NCI-H2171 treated with DMSO at 0.1 percent for 48 hours (cell line): ENCODE measurements at regions not wholly inside any gene's neighbourhood (a gene's known extent, or its start where the extent isn't known, plus 50 kb on each side); places are given as distances from the start of the nearest gene placed in this dataset.
"Not testable (repeated sequence)": the region's sequence is repeated elsewhere in the genome, so short reads cannot be mapped to it uniquely, and the experiment has no call there.

Experiments used
- DNase-seq: peaks from one replicate; lab custom pipeline; 2025; lab: John Stamatoyannopoulos, UW

DNA sequence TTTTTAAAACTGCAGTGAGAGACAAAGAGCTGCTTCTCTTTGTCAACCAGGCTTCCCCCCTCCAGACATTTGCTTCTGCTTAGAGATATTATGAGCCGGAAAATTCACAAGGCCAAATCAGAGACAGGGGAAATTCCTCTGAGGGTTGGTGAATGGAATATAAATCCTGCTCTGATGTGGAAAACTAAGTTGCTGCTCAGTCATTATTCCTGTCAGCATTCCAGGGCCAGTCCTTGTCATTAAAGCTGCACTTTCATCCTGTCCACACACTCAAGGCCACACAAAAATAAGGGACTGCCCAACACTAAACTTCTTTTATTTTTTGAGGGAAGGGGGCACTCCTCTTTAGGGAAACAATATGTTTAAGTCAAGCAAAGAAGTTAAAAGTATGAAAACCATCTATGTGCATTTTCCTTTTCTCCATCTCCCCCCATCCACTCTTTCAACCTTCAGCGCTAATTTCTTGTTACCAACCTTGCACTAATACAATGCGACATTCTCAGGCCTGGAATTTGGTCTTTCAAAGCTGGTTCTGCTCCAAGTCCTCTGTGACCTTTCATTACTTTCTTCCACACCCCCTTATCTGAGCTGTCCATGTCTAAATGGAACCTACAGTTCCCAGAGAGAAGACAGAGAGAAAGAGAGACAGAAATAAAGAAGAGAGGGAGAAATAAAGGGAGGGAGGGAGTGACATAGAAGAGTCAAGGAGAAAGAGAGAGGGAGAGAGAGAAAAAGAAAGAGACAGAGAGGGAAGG, 118.9 kb upstream of the S1PR3 start:
- no peak for DNase-seq

- no peak for DNase-seq
These were observed 117.6 kb upstream of the S1PR3 start for GRCh38 chr9:88873635-88874034.

GRCh38 chr9:88874391-88874790, 116.9 kb upstream of the S1PR3 start:
- DNase-seq: no peak

DNA sequence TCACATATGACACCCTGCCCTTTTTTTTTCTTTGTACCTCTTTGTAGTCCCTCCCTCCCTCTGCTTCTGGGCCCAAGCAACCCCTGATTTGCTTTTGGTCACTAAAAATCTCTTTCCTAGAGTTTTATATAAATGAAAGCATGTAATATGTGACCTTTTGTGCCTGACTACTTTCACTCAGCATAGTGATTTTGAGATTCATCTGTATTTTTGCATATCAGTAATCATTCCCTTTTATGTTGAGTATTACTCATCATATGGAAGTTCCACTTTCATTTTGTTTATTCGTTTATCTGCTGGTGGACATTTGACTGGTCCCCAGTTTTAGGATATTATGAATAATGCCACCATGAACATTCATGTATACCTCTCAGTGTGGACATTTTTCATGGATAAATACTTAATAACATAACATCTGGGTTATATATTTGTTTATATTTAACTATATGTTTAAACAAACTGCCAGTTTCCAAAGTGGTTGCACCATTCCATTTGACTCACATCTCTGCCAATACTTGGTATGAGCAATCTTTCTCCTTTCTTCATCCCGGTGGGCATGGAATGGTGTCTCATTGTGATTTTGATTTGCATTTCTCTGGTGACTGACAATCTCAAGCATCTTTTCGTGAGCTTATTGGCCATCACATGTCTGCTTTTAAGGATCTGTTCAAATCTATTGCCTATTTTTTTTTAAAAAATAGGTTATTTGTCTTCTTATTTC, 115.7 kb upstream of the S1PR3 start:
- no peak for DNase-seq

DNA sequence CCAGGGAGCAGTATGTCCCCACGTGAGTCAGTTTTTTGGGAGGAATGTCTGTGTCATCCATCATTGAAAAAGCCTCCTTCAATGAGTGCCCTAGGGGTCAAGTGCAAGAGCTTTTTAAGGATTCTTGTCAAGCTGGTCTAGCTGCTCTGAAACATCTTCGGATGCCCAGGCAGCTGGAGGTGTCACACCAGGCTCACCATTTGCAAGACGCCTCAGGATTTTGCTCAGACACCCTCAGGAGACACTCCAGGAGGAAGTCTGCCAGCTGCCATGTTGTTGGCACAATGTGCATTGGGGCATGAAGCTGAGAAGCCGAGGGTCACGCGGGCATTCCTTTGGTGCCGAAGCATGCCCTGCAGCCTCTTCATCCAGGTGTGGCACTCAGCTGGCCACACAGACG, 111.1 kb upstream of the S1PR3 start:
- no peak for DNase-seq

- not testable (repeated sequence) for DNase-seq
These were observed 107.0 kb upstream of the S1PR3 start for GRCh38 chr9:88884291-88884690.

- not testable (repeated sequence) for DNase-seq
These were observed 104.5 kb upstream of the S1PR3 start for GRCh38 chr9:88886762-88887161.

DNA sequence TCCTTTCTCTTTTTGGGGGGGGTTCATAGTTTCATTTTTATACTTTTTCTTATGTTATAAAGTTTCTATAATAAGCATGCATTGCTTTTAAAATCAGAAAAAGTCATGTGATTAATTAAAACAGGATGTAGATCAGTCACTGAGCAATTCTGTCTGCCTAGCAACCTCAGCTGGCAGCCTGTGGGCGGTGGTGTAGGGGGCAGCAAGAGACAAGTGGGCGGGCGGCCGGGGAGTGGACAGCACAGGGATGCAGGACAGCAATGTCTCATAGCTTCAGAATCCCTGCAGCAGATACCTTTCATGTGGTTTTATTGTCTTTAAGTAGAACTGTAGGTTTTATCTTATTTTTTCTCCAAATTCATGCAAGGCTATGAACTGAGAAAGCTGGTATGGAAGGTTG, 101.9 kb upstream of the S1PR3 start:
- DNase-seq: no peak

DNA sequence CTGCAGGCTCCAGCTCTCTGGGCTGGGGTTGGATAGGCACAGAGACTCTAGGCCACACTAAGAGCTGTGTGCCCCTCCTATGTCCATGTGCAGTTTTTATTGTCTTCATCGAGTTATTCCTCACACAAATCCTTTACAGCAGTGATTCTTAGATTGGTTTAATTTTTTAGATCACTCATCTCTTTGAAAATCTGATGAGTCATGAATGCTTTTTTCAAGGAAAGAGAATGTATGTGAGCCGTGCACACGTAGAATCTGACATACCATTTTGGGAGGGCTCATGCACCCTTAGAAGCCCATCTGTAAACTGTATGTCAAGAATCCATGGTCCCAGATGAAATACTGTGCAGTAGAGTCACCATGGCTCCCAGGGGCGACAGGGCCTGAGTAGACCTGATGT, 100.7 kb upstream of the S1PR3 start:
- DNase-seq: no peak

GRCh38 chr9:88891040-88891439, 100.2 kb upstream of the S1PR3 start:
- DNase-seq: no peak

GRCh38 chr9:88892724-88893123, 98.5 kb upstream of the S1PR3 start:
- no peak for DNase-seq

DNA sequence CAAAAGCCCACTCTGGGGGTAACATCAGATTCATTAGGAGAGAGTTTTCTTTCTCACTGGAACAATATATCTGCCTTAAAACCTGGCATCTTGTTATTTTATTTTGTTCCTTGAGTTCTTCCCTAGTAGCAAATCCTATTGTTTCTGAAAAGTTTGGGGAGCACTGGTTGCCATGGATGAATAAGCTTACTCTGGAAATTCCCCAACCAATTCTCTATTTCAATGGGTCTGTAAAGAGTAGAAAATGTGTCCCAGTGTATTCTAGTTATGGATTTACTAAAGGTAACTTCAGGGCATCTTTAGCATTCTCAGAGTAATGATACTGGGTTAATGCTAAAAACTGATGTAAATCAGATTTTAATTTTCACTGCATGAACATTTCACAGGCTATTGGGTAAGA, 94.2 kb upstream of the S1PR3 start:
- DNase-seq: no peak

- no peak for DNase-seq
These were observed 93.1 kb upstream of the S1PR3 start for GRCh38 chr9:88898039-88898720.

GRCh38 chr9:88905506-88905905, 85.8 kb upstream of the S1PR3 start:
- DNase-seq: no peak

DNA sequence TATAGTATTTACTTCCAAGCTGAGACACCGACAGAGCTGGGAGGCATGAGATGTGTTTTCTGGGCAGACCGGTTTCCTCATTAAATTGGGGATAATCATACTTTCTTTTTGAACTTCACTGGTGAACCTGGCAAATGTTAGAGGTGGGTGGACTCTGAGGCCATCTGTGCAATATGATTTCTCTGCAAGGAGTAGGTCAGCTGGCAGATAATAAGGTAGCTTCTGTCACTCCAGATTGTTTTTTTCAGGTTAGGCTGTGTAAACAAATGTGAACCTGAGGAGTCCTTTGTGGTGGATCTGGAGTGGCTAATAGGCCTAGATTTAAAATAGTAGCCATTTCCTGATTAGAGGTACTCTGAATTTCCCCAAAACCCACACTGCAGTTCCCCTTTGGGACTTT, 75.4 kb upstream of the S1PR3 start:
- peak; percentile 17 for DNase-seq

DNA sequence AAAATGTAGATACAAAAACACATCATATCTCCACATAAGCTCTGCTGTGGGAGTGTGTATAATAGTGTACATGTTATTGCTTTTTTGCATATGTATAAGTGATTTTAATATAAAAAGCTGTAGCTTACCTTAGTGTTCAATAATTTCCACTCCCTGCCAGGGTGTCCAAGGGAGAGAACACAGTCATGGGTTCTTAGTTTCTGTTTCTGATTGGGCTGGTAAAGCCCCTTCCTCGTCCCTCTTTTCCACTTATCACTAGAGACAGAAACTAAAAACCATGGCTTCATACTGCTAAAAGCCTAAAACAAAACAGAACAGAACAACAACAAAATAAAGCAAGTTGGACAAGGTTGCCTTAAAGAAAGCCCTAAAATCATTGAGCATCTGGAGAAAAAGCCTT, 74.4 kb upstream of the S1PR3 start:
- DNase-seq: no peak

GRCh38 chr9:88917375-88917774, 73.9 kb upstream of the S1PR3 start:
- no peak for DNase-seq

- not testable (repeated sequence) for DNase-seq
These were observed 72.7 kb upstream of the S1PR3 start for GRCh38 chr9:88918537-88918936.

GRCh38 chr9:88920645-88921044, 70.6 kb upstream of the S1PR3 start:
- no peak for DNase-seq

DNA sequence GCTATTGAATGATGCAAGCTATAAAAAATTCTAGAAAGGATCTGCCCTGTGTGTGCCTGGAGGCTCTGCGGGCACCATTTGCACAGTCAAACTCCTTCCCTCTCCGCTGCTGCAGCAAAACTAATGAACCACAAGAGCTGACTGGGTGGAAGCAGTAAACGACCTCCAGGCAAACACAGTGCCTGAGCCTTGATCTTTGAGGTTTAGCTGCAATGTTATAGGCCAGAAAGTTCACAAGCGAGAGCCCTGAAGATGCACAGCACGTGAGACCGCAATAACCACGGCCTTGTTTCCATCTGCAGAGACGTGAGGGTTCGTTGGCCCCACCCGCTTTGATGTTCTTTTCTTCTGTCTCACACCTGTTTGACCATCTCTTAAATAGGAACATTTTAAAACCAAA, 69.2 kb upstream of the S1PR3 start:
- DNase-seq: no peak

DNA sequence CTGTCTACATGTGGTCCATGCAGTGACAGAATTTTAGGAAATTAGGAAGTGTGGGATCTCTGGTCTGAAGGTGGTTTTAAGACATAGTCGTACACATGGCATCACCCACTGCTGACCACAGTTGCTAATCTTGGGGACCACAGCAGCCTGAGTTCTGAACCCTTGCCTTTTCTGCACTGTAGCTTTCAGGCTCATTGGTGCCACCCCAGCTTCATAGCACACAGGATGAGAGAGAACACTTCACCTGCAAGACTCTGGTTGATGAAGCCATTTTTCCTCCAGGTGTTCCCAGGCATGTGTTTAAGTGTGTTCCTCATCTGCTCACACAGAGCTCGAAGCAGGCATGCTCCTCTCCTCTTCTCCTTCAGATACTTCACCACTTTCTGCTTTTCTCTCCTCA, 68.2 kb upstream of the S1PR3 start:
- no peak for DNase-seq

- no peak for DNase-seq
These were observed 67.5 kb upstream of the S1PR3 start for GRCh38 chr9:88923653-88924288.

GRCh38 chr9:88925481-88925880, 65.8 kb upstream of the S1PR3 start:
- no peak for DNase-seq
